ENCODE measurements at regions not wholly inside any gene's neighbourhood (a gene's known extent, or its start where the extent isn't known, plus 50 kb on each side); places are given as distances from the start of the nearest gene placed in this dataset.

- TF ChIP-seq POLR2A (IDR thresholded peaks at IDR 0.05; ENCODE audit: low read depth, low read length): no peak
- no peak for TF ChIP-seq POLR2AphosphoS5 (IDR thresholded peaks at IDR 0.05; ENCODE audit: low read depth, low read length)
- no peak for TF ChIP-seq TAF1 (IDR thresholded peaks at IDR 0.05; ENCODE audit: low read depth, low read length)
- TF ChIP-seq SPI1 (IDR thresholded peaks at IDR 0.05; ENCODE audit: low read depth, low read length): no peak
- no peak for TF ChIP-seq PAX5 (IDR thresholded peaks at IDR 0.05; ENCODE audit: insufficient read depth, low read length, severe bottlenecking)
- TF ChIP-seq POU2F2 (IDR thresholded peaks at IDR 0.05; ENCODE audit: low read depth, low read length): no peak
These were observed 556.5 kb upstream of the LARGE1 start for GRCh38 chr22:34476762-34477161.
